SK-N-SH treated with all-trans-retinoic acid at 6 μM for 48 hours (cell line): ENCODE measurements at regions not wholly inside any gene's neighbourhood (a gene's known extent, or its start where the extent isn't known, plus 50 kb on each side); places are given as distances from the start of the nearest gene placed in this dataset.

ENCODE experiments used
- ATAC-seq: fragments of 200-7000 bp; cut with Tn5 transposase; 3 replicates; pipeline ENCODE4 v1.9.1; 2020; ENCODE audit warnings: mild to moderate bottlenecking, moderate library complexity
- ARNTL ChIP-seq: fragments of 450-650 bp; formaldehyde crosslinking; IDR thresholded peaks from 2 replicates; pipeline ENCODE4 v1.5.0; 2020; ENCODE audit warnings: low read depth, mild to moderate bottlenecking, moderate library complexity, borderline replicate concordance
- BACH2 ChIP-seq: fragments of 250-450 bp; sonication (Bioruptor Pico); IDR thresholded peaks from 2 replicates; pipeline ENCODE4 v1.9.0; 2021; ENCODE audit warnings: mild to moderate bottlenecking, borderline replicate concordance
- CREB5 ChIP-seq: fragments of 250-450 bp; sonication (Bioruptor Pico); IDR thresholded peaks from 2 replicates; pipeline ENCODE4 v1.5.1; 2020; ENCODE audit warnings: low read depth, mild to moderate bottlenecking, moderate library complexity
- CSDC2 ChIP-seq: fragments of 250-450 bp; sonication (Bioruptor Pico); IDR thresholded peaks from 2 replicates; pipeline ENCODE4 v1.5.0; 2020; ENCODE audit warnings: mild to moderate bottlenecking, moderate library complexity
- CSRNP3 ChIP-seq: fragments of 250-450 bp; sonication (Bioruptor Pico); IDR thresholded peaks from 2 replicates; pipeline ENCODE4 v1.5.1; 2021; ENCODE audit warnings: mild to moderate bottlenecking, moderate library complexity
- ESRRG ChIP-seq: fragments of 250-450 bp; sonication (Bioruptor Pico); IDR thresholded peaks from 2 replicates; pipeline ENCODE4 v1.6.1; 2021; ENCODE audit warnings: mild to moderate bottlenecking
- ISL1 ChIP-seq: fragments of 250-450 bp; sonication (Bioruptor Pico); IDR thresholded peaks from 2 replicates; pipeline ENCODE4 v2.1.2; 2022; ENCODE audit warnings: mild to moderate bottlenecking, moderate library complexity
- PATZ1 ChIP-seq: fragments of 250-450 bp; sonication (Bioruptor Pico); IDR thresholded peaks from 2 replicates; pipeline ENCODE4 v1.8.0; 2020; ENCODE audit warnings: mild to moderate bottlenecking, moderate library complexity, borderline replicate concordance
- POU6F1 ChIP-seq: fragments of 250-450 bp; sonication (Bioruptor Pico); IDR thresholded peaks from 2 replicates; pipeline ENCODE4 v1.8.0; 2021; ENCODE audit warnings: low read depth, mild to moderate bottlenecking, moderate library complexity, borderline replicate concordance
- PPARA ChIP-seq: fragments of 250-450 bp; sonication (Bioruptor Pico); IDR thresholded peaks from 2 replicates; pipeline ENCODE4 v1.5.0; 2020; ENCODE audit warnings: mild to moderate bottlenecking, borderline replicate concordance
- RARB ChIP-seq: fragments of 250-450 bp; sonication (Bioruptor Pico); IDR thresholded peaks from 2 replicates; pipeline ENCODE4 v1.8.0; 2021; ENCODE audit warnings: mild to moderate bottlenecking, moderate library complexity
- TCF4 ChIP-seq: fragments of 250-450 bp; sonication (Bioruptor Pico); IDR thresholded peaks from 2 replicates; pipeline ENCODE4 v1.8.0; 2021; ENCODE audit warnings: mild to moderate bottlenecking, moderate library complexity, borderline replicate concordance
- TOX ChIP-seq: fragments of 250-450 bp; sonication (Bioruptor Pico); IDR thresholded peaks from 2 replicates; pipeline ENCODE4 v1.8.0; 2021; ENCODE audit warnings: mild to moderate bottlenecking, moderate library complexity, borderline replicate concordance
- TSHZ2 ChIP-seq: fragments of 250-450 bp; sonication (Bioruptor Pico); IDR thresholded peaks from 2 replicates; pipeline ENCODE4 v1.5.0; 2020; ENCODE audit warnings: mild to moderate bottlenecking, moderate library complexity
- ZNF565 ChIP-seq: fragments of 450-650 bp; formaldehyde crosslinking; conservative IDR thresholded peaks from 2 replicates; pipeline ENCODE4 v1.5.0; 2020; ENCODE audit warnings: low read depth, mild to moderate bottlenecking, moderate library complexity
- ZNF70 ChIP-seq: fragments of 450-650 bp; formaldehyde crosslinking; IDR thresholded peaks from 2 replicates; pipeline ENCODE4 v1.5.0; 2020; ENCODE audit warnings: mild to moderate bottlenecking, moderate library complexity
- ZNF8 ChIP-seq: fragments of 450-650 bp; formaldehyde crosslinking; IDR thresholded peaks from 2 replicates; pipeline ENCODE4 v1.5.0; 2020; ENCODE audit warnings: mild to moderate bottlenecking, moderate library complexity

GRCh38 chr5:5589857-5590256 is 167.4 kb downstream of the ICE1 start:
- TF ChIP-seq ESRRG (CRISPR knock-in tag) (no peak), PATZ1 (CRISPR knock-in tag) (no peak), TOX (no peak), CREB5 (CRISPR knock-in tag) (no peak), ZNF565 (no peak), TSHZ2 (CRISPR knock-in tag) (no peak), POU6F1 (CRISPR knock-in tag) (no peak), PPARA (CRISPR knock-in tag) (no peak), TCF4 (CRISPR knock-in tag) (no peak), CSDC2 (no peak), ZNF8 (no peak), BACH2 (CRISPR knock-in tag) (no peak), ZNF70 (CRISPR knock-in tag) (no peak), CSRNP3 (no peak)
- no peak for ATAC-seq

- no peak for ATAC-seq
- TF ChIP-seq ARNTL (CRISPR knock-in tag) (no peak), PATZ1 (CRISPR knock-in tag) (no peak), ISL1 (CRISPR knock-in tag) (no peak), POU6F1 (CRISPR knock-in tag) (no peak), RARB (CRISPR knock-in tag) (no peak), CREB5 (CRISPR knock-in tag) (no peak), TCF4 (CRISPR knock-in tag) (no peak), ZNF70 (CRISPR knock-in tag) (no peak), BACH2 (CRISPR knock-in tag) (no peak)
- TF ChIP-seq, all 23 proteins: peak for 0
These were observed 166.7 kb downstream of the ICE1 start for GRCh38 chr5:5588887-5589826.
